ENCODE measurements at regions not wholly inside any gene's neighbourhood (a gene's known extent, or its start where the extent isn't known, plus 50 kb on each side); places are given as distances from the start of the nearest gene placed in this dataset.

DNA sequence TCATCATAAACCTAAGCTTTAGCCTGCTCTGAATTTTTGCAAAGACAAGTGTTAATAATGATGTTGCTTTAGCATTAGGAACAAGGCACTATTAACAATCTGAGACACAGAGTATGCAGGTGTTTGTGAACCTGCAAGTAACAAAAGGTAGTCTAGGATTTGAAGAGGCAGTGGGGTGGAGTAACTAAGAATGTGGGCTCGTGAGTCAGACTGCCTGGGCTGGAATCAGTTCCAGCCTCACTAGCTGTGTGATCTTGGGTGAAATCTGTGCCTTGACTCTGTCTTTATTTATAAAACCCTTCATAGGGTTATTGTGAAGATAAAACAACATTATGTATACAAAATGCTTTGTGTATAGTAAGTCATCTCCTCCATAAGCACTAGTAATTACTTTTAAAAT, 610.6 kb upstream of the CFAP20DC start:
- Histone ChIP-seq H3K4me3 (no peak overlapping the region), H3K27me3 (no peaks in the 10 kb centered on the region), H3K36me3 (no peaks in the 10 kb centered on the region), H3K27ac (no peak overlapping the region), H3K4me1 (ENCODE audit: insufficient read depth) (no peaks in the 10 kb centered on the region), H3K9me3 (no peaks in the 10 kb centered on the region)
- no peak for TF ChIP-seq EP300 (IDR thresholded peaks at IDR 0.05)
- TF ChIP-seq POLR2A (IDR thresholded peaks at IDR 0.05): no peak
- TF ChIP-seq, protein P1, sequence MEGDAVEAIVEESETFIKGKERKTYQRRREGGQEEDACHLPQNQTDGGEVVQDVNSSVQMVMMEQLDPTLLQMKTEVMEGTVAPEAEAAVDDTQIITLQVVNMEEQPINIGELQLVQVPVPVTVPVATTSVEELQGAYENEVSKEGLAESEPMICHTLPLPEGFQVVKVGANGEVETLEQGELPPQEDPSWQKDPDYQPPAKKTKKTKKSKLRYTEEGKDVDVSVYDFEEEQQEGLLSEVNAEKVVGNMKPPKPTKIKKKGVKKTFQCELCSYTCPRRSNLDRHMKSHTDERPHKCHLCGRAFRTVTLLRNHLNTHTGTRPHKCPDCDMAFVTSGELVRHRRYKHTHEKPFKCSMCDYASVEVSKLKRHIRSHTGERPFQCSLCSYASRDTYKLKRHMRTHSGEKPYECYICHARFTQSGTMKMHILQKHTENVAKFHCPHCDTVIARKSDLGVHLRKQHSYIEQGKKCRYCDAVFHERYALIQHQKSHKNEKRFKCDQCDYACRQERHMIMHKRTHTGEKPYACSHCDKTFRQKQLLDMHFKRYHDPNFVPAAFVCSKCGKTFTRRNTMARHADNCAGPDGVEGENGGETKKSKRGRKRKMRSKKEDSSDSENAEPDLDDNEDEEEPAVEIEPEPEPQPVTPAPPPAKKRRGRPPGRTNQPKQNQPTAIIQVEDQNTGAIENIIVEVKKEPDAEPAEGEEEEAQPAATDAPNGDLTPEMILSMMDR (IDR thresholded peaks at IDR 0.05): no peak
- intact Hi-C loops (cut with DNase I): no loop called here
- no peak for DNase-seq
- 57 to 64% (median 60%) methylated on average over 1 of the region's 1 CpG for WGBS, 3 donors

DNA sequence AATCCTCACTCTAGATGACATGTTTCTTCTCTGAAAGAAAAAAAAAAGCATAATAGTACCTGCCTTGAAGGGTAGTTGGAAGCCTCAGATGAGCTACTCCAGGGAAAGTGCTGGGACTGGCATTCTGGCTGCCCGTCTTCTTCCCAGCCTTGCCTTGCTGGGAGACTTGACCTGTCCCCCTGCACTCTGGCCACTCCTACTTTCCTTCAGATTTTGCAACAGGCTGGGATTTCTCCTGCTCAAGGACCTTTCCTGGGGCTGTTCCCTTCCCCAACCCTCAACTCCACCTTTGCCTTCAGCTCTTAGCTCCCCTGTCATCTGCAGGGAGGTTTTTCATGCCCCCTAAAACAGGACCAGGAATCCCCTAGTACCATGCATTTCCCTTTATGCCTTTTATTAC, 609.9 kb upstream of the CFAP20DC start:
- no peak overlapping the region for H3K4me3 ChIP-seq
- 81 to 93% (median 91%) methylated on average over 1 of the region's 1 CpG for WGBS, 3 donors
- TF ChIP-seq EP300 (IDR thresholded peaks at IDR 0.05): no peak
- TF ChIP-seq, protein P1 (IDR thresholded peaks at IDR 0.05): no peak
- no peak for TF ChIP-seq POLR2A (IDR thresholded peaks at IDR 0.05)
- no peaks in the 10 kb centered on the region for H3K9me3 ChIP-seq
- no peaks in the 10 kb centered on the region for H3K27me3 ChIP-seq
- H3K36me3 ChIP-seq: no peaks in the 10 kb centered on the region
- H3K27ac ChIP-seq: no peak overlapping the region
- intact Hi-C loops (cut with DNase I): no loop called here
- DNase-seq: no peak
- no peaks in the 10 kb centered on the region for H3K4me1 ChIP-seq (ENCODE audit: insufficient read depth)

DNA sequence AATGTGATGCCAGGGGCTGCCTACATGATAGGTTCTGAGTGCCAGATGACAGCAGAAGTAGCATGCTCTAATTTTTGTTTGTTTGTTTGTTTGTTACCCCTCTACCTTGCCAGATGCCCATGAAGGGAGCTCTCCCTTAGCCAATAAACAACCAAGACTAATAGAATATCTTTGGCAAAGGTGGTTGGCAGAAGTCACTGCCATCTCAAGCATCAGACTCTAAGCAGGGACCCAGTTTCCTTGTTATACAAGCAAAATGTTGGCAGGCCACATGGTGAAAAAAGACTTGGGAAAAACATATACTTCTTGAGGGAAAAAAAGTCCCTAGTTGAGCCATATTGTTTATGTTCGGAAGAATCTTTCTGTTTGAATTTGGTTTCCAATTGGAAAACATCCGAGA, 609.0 kb upstream of the CFAP20DC start:
- H3K36me3 ChIP-seq: no peaks in the 10 kb centered on the region

DNA sequence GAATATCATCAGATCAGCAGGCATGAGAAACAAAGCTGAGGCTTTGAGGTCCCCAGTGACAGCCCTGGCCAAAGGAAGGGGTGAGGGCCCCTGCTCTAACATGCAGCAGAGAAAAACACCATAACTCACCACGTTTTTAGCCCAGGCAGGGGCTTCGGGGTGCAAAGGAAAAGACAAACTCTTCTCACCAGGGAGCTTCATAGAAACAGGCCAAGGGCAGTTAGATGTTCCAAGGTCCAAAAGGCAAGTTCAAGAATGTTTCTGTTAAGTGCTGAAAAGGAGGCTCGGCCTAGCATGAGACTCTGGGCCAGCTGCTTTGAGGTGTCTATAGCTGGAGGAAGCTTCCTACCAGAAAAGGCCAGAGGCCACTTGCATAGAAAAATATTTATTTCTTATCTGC, 608.4 kb upstream of the CFAP20DC start:
- intact Hi-C loops (cut with DNase I): no loop called here

More for the DNA sequence above, 609.0 kb upstream of the CFAP20DC start:
- intact Hi-C loops (cut with DNase I): no loop called here
- Histone ChIP-seq H3K27me3 (no peaks in the 10 kb centered on the region), H3K4me1 (ENCODE audit: insufficient read depth) (no peaks in the 10 kb centered on the region), H3K4me3 (no peak overlapping the region), H3K9me3 (no peaks in the 10 kb centered on the region), H3K27ac (no peak overlapping the region)
- DNase-seq: no peak
- TF ChIP-seq POLR2A (IDR thresholded peaks at IDR 0.05) (no peak), EP300 (IDR thresholded peaks at IDR 0.05) (no peak)
- TF ChIP-seq, protein P1 (IDR thresholded peaks at IDR 0.05): no peak
- 93 to 100% (median 95%) methylated on average over 2 of the region's 2 CpGs for WGBS, 3 donors

More for the DNA sequence above, 608.4 kb upstream of the CFAP20DC start:
- Histone ChIP-seq H3K36me3 (no peaks in the 10 kb centered on the region), H3K9me3 (no peaks in the 10 kb centered on the region), H3K27me3 (no peaks in the 10 kb centered on the region), H3K4me1 (ENCODE audit: insufficient read depth) (no peaks in the 10 kb centered on the region), H3K4me3 (no peak overlapping the region), H3K27ac (no peak overlapping the region)
- no peak for TF ChIP-seq EP300 (IDR thresholded peaks at IDR 0.05)
- TF ChIP-seq, protein P1 (IDR thresholded peaks at IDR 0.05): no peak
- no peak for TF ChIP-seq POLR2A (IDR thresholded peaks at IDR 0.05)
- 7 to 33% (median 10%) methylated on average over 3 of the region's 3 CpGs for WGBS, 3 donors
- DNase-seq: no peak
